Right atrium auricular region (tissue), 2 donors: ENCODE measurements at regions not wholly inside any gene's neighbourhood (a gene's known extent, or its start where the extent isn't known, plus 50 kb on each side); places are given as distances from the start of the nearest gene placed in this dataset.

Experiments
- DNase-seq: peaks from one replicate; pipeline ENCODE4 v3.0.0-alpha.2; 2019; ENCODE audit warnings: low spot score
- H3K27ac ChIP-seq, 2 donors: fragments of 200-600 bp; sonication (generic); 1 replicate in 1 of 2; 2 replicates in 1 of 2; pipeline ENCODE4 v1.5.1; 2016 to 2019
- H3K27me3 ChIP-seq, 2 donors: fragments of 200-600 bp; sonication (generic); one replicate each; pipeline versions ENCODE4 v1.5.1 to v1.6.0; 2017 to 2019
- H3K36me3 ChIP-seq: fragments of 200-600 bp; sonication (generic); one replicate; pipeline ENCODE4 v1.5.1; 2016
- H3K4me1 ChIP-seq, 2 donors: fragments of 200-600 bp; sonication (generic); one replicate each; pipeline versions ENCODE4 v1.5.1 to v1.6.0; 2017 to 2019
- H3K4me3 ChIP-seq, 2 donors: fragments of 200-600 bp; sonication (generic); 1 replicate in 1 of 2; 2 replicates in 1 of 2; pipeline ENCODE4 v1.5.1; 2017 to 2019; ENCODE audit warnings: mild to moderate bottlenecking in 1 of 2, moderate library complexity in 1 of 2
- H3K9me3 ChIP-seq, 2 donors: fragments of 200-600 bp; sonication (generic); one replicate each; pipeline ENCODE4 v1.5.1; 2019
- TF ChIP-seq, protein P1 (sequence below), 2 donors: fragments of 200-600 bp; sonication (generic); IDR thresholded peaks; one replicate each; pipeline ENCODE4 v1.5.1; 2019; ENCODE audit warnings: antibody characterized with exemption in 2 of 2

DNA sequence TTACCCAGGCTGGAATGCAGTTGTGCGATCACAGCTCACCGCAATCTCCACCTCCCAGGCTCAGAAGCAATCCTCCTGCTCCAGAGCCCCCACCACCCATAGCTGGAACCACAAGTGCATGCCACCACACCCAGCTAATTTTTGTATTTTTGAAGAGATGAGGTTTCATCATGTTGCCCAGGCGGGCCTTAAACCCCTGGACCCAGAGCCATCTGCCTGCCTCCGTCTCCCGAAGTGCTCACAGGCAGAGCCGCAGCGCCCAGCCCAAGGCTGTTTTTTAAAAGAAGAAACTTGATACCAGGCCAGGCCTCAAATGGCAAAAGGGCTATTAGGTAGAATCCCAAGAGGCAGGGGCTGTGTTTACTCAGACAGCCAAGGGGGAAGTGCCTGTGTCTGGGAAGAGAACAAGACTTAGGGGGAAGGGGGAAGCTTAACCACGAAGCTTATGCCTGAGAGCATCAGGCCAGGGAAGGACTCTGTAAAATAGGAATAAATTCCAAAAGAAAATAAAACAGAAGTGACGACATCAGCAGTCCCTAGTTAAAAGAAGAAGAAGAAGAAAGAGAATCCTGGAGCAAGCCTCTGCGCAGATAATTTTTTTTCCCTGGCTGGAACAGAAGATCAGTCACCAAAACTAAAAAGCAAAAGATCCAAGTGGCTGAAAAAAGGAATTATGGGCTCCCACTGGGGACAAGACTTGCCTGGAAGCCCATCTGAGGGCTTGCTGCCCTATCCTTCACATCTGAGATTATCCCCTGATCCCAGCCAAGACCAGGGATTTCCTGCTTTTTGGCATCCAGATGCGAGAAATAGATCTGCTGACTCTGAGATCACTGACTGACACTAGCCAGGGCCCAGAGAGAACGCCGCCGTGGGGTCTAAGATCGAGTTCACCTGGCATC lies 170.5 kb downstream of the NDUFA12 start:
- H3K36me3 ChIP-seq, result no peaks in the 10 kb centered on the region
- H3K4me1 ChIP-seq, result peaks cover 0 to 4% of the 10 kb centered on the region in 2 donors
- no peak overlapping the region for H3K27ac ChIP-seq
- no peak for DNase-seq
- TF ChIP-seq, protein P1, sequence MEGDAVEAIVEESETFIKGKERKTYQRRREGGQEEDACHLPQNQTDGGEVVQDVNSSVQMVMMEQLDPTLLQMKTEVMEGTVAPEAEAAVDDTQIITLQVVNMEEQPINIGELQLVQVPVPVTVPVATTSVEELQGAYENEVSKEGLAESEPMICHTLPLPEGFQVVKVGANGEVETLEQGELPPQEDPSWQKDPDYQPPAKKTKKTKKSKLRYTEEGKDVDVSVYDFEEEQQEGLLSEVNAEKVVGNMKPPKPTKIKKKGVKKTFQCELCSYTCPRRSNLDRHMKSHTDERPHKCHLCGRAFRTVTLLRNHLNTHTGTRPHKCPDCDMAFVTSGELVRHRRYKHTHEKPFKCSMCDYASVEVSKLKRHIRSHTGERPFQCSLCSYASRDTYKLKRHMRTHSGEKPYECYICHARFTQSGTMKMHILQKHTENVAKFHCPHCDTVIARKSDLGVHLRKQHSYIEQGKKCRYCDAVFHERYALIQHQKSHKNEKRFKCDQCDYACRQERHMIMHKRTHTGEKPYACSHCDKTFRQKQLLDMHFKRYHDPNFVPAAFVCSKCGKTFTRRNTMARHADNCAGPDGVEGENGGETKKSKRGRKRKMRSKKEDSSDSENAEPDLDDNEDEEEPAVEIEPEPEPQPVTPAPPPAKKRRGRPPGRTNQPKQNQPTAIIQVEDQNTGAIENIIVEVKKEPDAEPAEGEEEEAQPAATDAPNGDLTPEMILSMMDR (IDR thresholded peaks at IDR 0.05), result no peak
- H3K9me3 ChIP-seq, result no peaks in the 10 kb centered on the region
- no peaks in the 10 kb centered on the region for H3K27me3 ChIP-seq
- no peak overlapping the region for H3K4me3 ChIP-seq

DNA sequence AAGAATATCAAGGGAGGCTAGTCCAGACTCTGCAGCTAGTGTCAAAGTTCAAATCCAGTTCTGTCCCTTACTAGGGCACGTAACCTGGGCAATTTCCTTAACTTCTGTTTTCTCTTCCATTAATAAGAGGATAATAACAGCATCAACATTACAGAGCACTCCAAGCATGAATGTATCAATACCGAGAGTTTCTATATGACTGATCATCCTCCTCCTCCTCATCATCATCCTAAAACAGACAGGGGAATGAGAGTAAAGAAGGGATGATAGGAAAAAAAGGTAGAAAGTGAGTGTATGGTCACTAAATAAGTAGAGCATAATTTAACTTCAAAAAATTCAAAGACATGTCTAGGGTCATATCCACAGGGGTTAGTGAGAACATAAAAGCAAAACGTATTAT lies 171.4 kb downstream of the NDUFA12 start:
- Histone ChIP-seq H3K4me1 (peaks cover 0 to 4% of the 10 kb centered on the region in 2 donors), H3K36me3 (no peaks in the 10 kb centered on the region), H3K9me3 (no peaks in the 10 kb centered on the region), H3K4me3 (no peak overlapping the region), H3K27ac (no peak overlapping the region), H3K27me3 (no peaks in the 10 kb centered on the region)
- TF ChIP-seq, protein P1 (IDR thresholded peaks at IDR 0.05), result no peak
- DNase-seq, result no peak

DNA sequence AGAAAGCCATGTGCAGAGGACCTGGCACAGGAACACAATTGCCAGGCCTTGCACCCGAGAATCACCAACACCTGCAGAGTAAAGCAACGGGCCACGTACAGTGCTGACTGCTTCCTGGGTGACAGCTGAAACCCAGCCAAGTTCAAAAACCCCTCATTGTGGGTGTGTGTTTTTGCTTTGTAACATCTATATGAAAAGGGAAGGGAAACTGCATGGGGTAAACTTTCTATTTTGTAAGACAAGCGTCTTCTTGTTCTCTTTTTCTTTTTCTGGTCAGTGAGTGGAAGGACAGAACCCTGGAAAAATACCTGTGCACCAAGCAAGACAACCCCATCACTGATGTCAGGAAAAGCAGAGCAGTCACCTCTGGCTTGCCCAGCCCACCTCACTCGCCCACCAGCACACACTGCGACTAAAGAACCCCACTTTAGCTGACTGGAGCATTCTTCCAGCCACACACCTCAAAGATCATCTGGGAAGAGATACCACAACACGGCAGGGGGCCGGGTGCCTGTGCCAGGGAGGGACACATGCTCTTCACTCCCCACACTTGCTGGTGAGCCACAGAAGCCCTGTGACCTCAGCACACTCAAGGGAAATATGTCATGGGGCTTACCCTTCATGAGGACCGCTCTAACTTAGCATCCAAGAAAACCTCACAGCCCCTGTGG lies 172.3 kb downstream of the NDUFA12 start:
- H3K27ac ChIP-seq, result no peak overlapping the region
- no peak overlapping the region for H3K4me3 ChIP-seq
- TF ChIP-seq, protein P1 (IDR thresholded peaks at IDR 0.05), result no peak
- no peaks in the 10 kb centered on the region for H3K27me3 ChIP-seq
- no peaks in the 10 kb centered on the region for H3K36me3 ChIP-seq
- no peaks in the 10 kb centered on the region for H3K9me3 ChIP-seq
- H3K4me1 ChIP-seq, result peaks cover 0 to 4% of the 10 kb centered on the region in 2 donors
- no peak for DNase-seq

- peaks cover 0 to 4% of the 10 kb centered on the region in 2 donors for H3K4me1 ChIP-seq
- H3K4me3 ChIP-seq, result no peak overlapping the region
- DNase-seq, result no peak
- no peak overlapping the region for H3K27ac ChIP-seq
- TF ChIP-seq, protein P1 (IDR thresholded peaks at IDR 0.05), result no peak
- H3K36me3 ChIP-seq, result no peaks in the 10 kb centered on the region
- H3K27me3 ChIP-seq, result no peaks in the 10 kb centered on the region
- no peaks in the 10 kb centered on the region for H3K9me3 ChIP-seq
Observed at GRCh38 chr12:94829552-94829951, 173.9 kb downstream of the NDUFA12 start.

DNA sequence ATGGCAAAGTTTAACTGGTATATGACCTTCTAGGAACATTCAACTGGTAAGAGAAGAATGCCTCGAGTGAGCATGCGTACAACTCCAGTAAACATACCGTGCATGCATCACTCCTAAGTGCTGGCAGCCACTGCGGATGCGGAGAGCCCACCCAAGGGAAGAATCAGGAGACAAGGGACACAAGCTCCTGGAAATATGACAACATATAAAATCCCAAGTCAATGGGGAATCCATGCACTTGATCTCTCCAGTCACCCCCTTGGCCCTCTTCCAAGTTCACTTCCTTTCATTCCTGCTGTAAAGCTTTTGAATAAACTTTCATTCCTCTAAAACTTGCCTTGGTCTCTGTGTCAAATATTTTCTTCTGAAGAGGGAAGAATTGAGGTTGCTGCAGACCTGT lies 168.7 kb upstream of the TMCC3 start:
- H3K27ac ChIP-seq, result no peak overlapping the region
- H3K9me3 ChIP-seq, result peaks cover 0 to 4% of the 10 kb centered on the region in 2 donors
- no peak overlapping the region for H3K4me3 ChIP-seq
- H3K36me3 ChIP-seq, result no peaks in the 10 kb centered on the region
- TF ChIP-seq, protein P1 (IDR thresholded peaks at IDR 0.05), result no peak
- no peaks in the 10 kb centered on the region for H3K4me1 ChIP-seq
- no peaks in the 10 kb centered on the region for H3K27me3 ChIP-seq
- DNase-seq, result no peak
